ENCODE measurements at regions not wholly inside any gene's neighbourhood (a gene's known extent, or its start where the extent isn't known, plus 50 kb on each side); places are given as distances from the start of the nearest gene placed in this dataset.
A peak's percentile ranks its signal among the peaks of the same experiment; 100 is the strongest.

GRCh38 chr15:69546182-69546581 is 93.6 kb downstream of the RPLP1 start:
- Histone ChIP-seq H3K4me3 (ENCODE audit: low read depth in 1 of 3, low read length in 3 of 3) (no peak overlapping the region), H3K27ac (ENCODE audit: low read depth in 1 of 2, low read length in 2 of 2) (peak overlapping the region in 1 of 2 donors; percentile 11), H3K27me3 (ENCODE audit: control insufficient read depth in 4 of 4, insufficient read depth in 4 of 4, low read length in 3 of 4) (no peaks in the 10 kb centered on the region), H3K36me3 (ENCODE audit: control insufficient read depth in 4 of 4, insufficient read depth in 3 of 4, low read depth in 1 of 4, low read length in 3 of 4) (no peaks in the 10 kb centered on the region), H3K9ac (ENCODE audit: low read depth in 1 of 2, low read length in 2 of 2) (no peak overlapping the region), H3K4me1 (ENCODE audit: control insufficient read depth in 4 of 4, insufficient read depth in 4 of 4, low read length in 3 of 4) (peaks cover 0 to 17% (median 10%) of the 10 kb centered on the region in 4 donors), H3K9me3 (ENCODE audit: control insufficient read depth in 4 of 4, low read length in 3 of 4) (no peaks in the 10 kb centered on the region)
- 18% methylated on average over 3 of the region's 3 CpGs for WGBS
- DNase-seq (ENCODE audit: low spot score), result no peak
- no peak for TF ChIP-seq TAF1 (conservative IDR thresholded peaks at IDR 0.05)
- peak; percentile 75 for TF ChIP-seq YY1 (IDR thresholded peaks at IDR 0.05)
- TF ChIP-seq SP1 (IDR thresholded peaks at IDR 0.05), result no peak
- no peak for TF ChIP-seq NR2F2 (IDR thresholded peaks at IDR 0.05)
- no peak for TF ChIP-seq GABPA (IDR thresholded peaks at IDR 0.05 in 1 of 2, conservative IDR thresholded peaks at IDR 0.05 in 1 of 2)
- TF ChIP-seq MAX (IDR thresholded peaks at IDR 0.05), result peak; percentile 11
- peak; percentile 30 for TF ChIP-seq ZBTB33 (IDR thresholded peaks at IDR 0.05)
- TF ChIP-seq RXRA (IDR thresholded peaks at IDR 0.05), result peak in 1 of 2 donors; percentile 67
- no peak for TF ChIP-seq EGR1 (IDR thresholded peaks at IDR 0.05; ENCODE audit: low read depth in 2 of 2)
- peak; percentile 39 for TF ChIP-seq REST (IDR thresholded peaks at IDR 0.05)
- TF ChIP-seq RAD21 (IDR thresholded peaks at IDR 0.05), result peak in 1 of 2 donors; percentile 27
- TF ChIP-seq FOXA2 (IDR thresholded peaks at IDR 0.05), result peak; percentile 58
- TF ChIP-seq CTCF (IDR thresholded peaks at IDR 0.05; ENCODE audit: low read depth, low read length, missing input control), result no peak
- peak in 1 of 2 donors; percentile 77 for TF ChIP-seq JUND (IDR thresholded peaks at IDR 0.05)
- TF ChIP-seq HNF4A (conservative IDR thresholded peaks at IDR 0.05), result peak in 1 of 2 donors; percentile 69
- TF ChIP-seq FOXA1 (IDR thresholded peaks at IDR 0.05), result peak; percentile 36
- no peak for TF ChIP-seq ATF3 (IDR thresholded peaks at IDR 0.05)
- TF ChIP-seq HNF4G (IDR thresholded peaks at IDR 0.05), result no peak

Data from liver (tissue), 8 donors.